Spleen (tissue), 11 donors: ENCODE measurements at regions not wholly inside any gene's neighbourhood (a gene's known extent, or its start where the extent isn't known, plus 50 kb on each side); places are given as distances from the start of the nearest gene placed in this dataset.

Experiments used
- DNase-seq: peaks from one replicate; pipeline ENCODE4 v3.0.0-alpha.2; 2020
- H3K27ac ChIP-seq, 8 donors: fragments of 200-600 bp; sonication (generic) in 7 of 8; 1 replicate in 4 of 8; 2 replicates in 4 of 8; pipeline versions ENCODE4 v1.5.0 to v1.8.0; 2016 to 2021; ENCODE audit warnings: inconsistent platforms in 4 of 8, mild to moderate bottlenecking in 4 of 8, moderate library complexity in 1 of 8
- H3K27me3 ChIP-seq, 7 donors: fragments of 200-600 bp; sonication (generic) in 6 of 7; replicated peaks in 1 of 7; 1 replicate in 4 of 7; 2 replicates in 3 of 7; pipeline versions ENCODE4 v1.5.0 to v1.8.0; 2016 to 2021; ENCODE audit warnings: inconsistent platforms in 3 of 7, mild to moderate bottlenecking in 1 of 7
- H3K36me3 ChIP-seq, 6 donors: fragments of 200-600 bp; sonication (generic) in 5 of 6; 1 replicate in 4 of 6; 2 replicates in 2 of 6; pipeline versions ENCODE4 v1.5.0 to v1.8.0; 2016 to 2021; ENCODE audit warnings: inconsistent platforms in 2 of 6
- H3K4me1 ChIP-seq, 6 donors: fragments of 200-600 bp; sonication (generic) in 5 of 6; 1 replicate in 3 of 6; 2 replicates in 3 of 6; pipeline versions ENCODE4 v1.5.0 to v1.8.0; 2016 to 2021; ENCODE audit warnings: inconsistent platforms in 3 of 6
- H3K4me3 ChIP-seq, 8 donors: fragments of 200-600 bp; sonication (generic) in 7 of 8; 1 replicate in 4 of 8; 2 replicates in 4 of 8; pipeline versions ENCODE4 v1.5.0 to v1.8.0; 2016 to 2021; ENCODE audit warnings: inconsistent platforms in 4 of 8, mild to moderate bottlenecking in 4 of 8, moderate library complexity in 2 of 8
- H3K9me3 ChIP-seq, 8 donors: fragments of 200-600 bp; sonication (generic) in 7 of 8; 1 replicate in 4 of 8; 2 replicates in 4 of 8; pipeline versions ENCODE4 v1.5.0 to v1.8.0; 2016 to 2021; ENCODE audit warnings: inconsistent platforms in 4 of 8
- CTCF ChIP-seq, 11 experiments: fragments of 200-600 bp in 7 of 11; fragments of 450-650 bp in 4 of 11; sonication (generic) in 4 of 11; IDR thresholded peaks in 8 of 11; conservative IDR thresholded peaks in 3 of 11; 1 replicate in 7 of 11; 2 replicates in 4 of 11; pipeline versions ENCODE4 v1.4.0 to v1.8.0; 2016 to 2021; ENCODE audit warnings: antibody characterized with exemption in 11 of 11, inconsistent platforms in 4 of 11, mild to moderate bottlenecking in 1 of 11
- POLR2A ChIP-seq, 3 donors: fragments of 450-650 bp; IDR thresholded peaks; one replicate each; pipeline ENCODE4 v1.5.1; 2017; ENCODE audit warnings: antibody characterized with exemption in 3 of 3, mild to moderate bottlenecking in 1 of 3
- POLR2AphosphoS5 ChIP-seq, 3 donors: sonication (generic); formaldehyde crosslinking; IDR thresholded peaks; one replicate each; pipeline ENCODE4 v1.5.1; 2017; ENCODE audit warnings: antibody characterized with exemption in 3 of 3
- WGBS, 5 donors: extraction: QIAGEN DNeasy Blood & Tissue Kit in 3 of 5; methylation state at CpG; one replicate each; pipeline versions ENCODE4 v1.1.5 to v1.1.7; 2013 to 2018; 5-methylcytosine and 5-hydroxymethylcytosine counted together
- intact Hi-C: fragments of 100-400 bp; cut with DNase I; formaldehyde crosslinking; loops from one replicate; pipeline ENCODE4 v1.15.0; 2023; ENCODE audit warnings: low total_unique reads
- donor health status: healthy with polysubstance abuse.
- donor health status: DM: no; HTN: no; CAD: no; lungs with moderate emphysema.
- donor health status: DM: no; HTN: no; CAD: no.
- donor health status: Bipolar disorder and iron deficiency.
- donor health status: healthy.
- donor health status: DM: no; HTN: no; CAD: no.
- donor health status: DM: yes; HTN: yes; CAD: no.

- no peaks in the 10 kb centered on the region for H3K36me3 ChIP-seq
- intact Hi-C loops, result no loop called here
- TF ChIP-seq POLR2AphosphoS5 (IDR thresholded peaks at IDR 0.05) (no peak), CTCF (IDR thresholded peaks at IDR 0.05 in 8 of 11, conservative IDR thresholded peaks at IDR 0.05 in 3 of 11) (no peak), POLR2A (IDR thresholded peaks at IDR 0.05) (no peak)
- peaks cover 0 to 37% (median 10%) of the 10 kb centered on the region in 7 donors for H3K27me3 ChIP-seq
- no peak for DNase-seq
- no peaks in the 10 kb centered on the region for H3K9me3 ChIP-seq
- no peak overlapping the region for H3K4me3 ChIP-seq
- H3K27ac ChIP-seq, result no peak overlapping the region
- 86 to 98% (median 88%) methylated on average over 4 of the region's 4 CpGs for WGBS, 5 donors
- H3K4me1 ChIP-seq, result peaks cover 6 to 15% (median 10%) of the 10 kb centered on the region in 6 donors
Measured at GRCh38 chr21:41067709-41068108, 100.3 kb upstream of the BACE2 start.

- TF ChIP-seq POLR2A (IDR thresholded peaks at IDR 0.05) (no peak), POLR2AphosphoS5 (IDR thresholded peaks at IDR 0.05) (no peak), CTCF (IDR thresholded peaks at IDR 0.05 in 8 of 11, conservative IDR thresholded peaks at IDR 0.05 in 3 of 11) (no peak)
- H3K27me3 ChIP-seq, result peaks cover 0 to 37% (median 10%) of the 10 kb centered on the region in 7 donors
- H3K4me1 ChIP-seq, result peaks cover 6 to 15% (median 10%) of the 10 kb centered on the region in 6 donors
- WGBS, 5 donors, result 5 to 20% (median 10%) methylated on average over 7 of the region's 7 CpGs
- no peak for DNase-seq
- peak overlapping the region in 1 of 8 donors; percentile 10 for H3K27ac ChIP-seq
- H3K4me3 ChIP-seq, result peak overlapping the region in 3 of 8 donors; percentile 9 to 56 (median 31)
- no peaks in the 10 kb centered on the region for H3K36me3 ChIP-seq
- no peaks in the 10 kb centered on the region for H3K9me3 ChIP-seq
- intact Hi-C loops, result no loop called here
Measured at GRCh38 chr21:41068496-41068895, 99.5 kb upstream of the BACE2 start.

GRCh38 chr21:41068967-41069642, 98.9 kb upstream of the BACE2 start:
- Histone ChIP-seq H3K4me1 (peaks cover 6 to 15% (median 10%) of the 10 kb centered on the region in 6 donors), H3K36me3 (no peaks in the 10 kb centered on the region), H3K27me3 (peaks cover 0 to 37% (median 10%) of the 10 kb centered on the region in 7 donors), H3K4me3 (peak overlapping the region in 3 of 8 donors; percentile 9 to 56 (median 31)), H3K27ac (peak overlapping the region in 1 of 8 donors; percentile 10), H3K9me3 (no peaks in the 10 kb centered on the region)
- intact Hi-C loops, result no loop called here
- 9 to 13% (median 11%) methylated on average over 30 of the region's 30 CpGs for WGBS, 5 donors
- DNase-seq, result peak; percentile 92
- TF ChIP-seq POLR2A (IDR thresholded peaks at IDR 0.05), result no peak
- TF ChIP-seq CTCF (IDR thresholded peaks at IDR 0.05 in 8 of 11, conservative IDR thresholded peaks at IDR 0.05 in 3 of 11), result peak in 10 of 11 experiments; percentile 37 to 78 (median 74)
- peak in 2 of 3 donors; percentile 42 to 59 for TF ChIP-seq POLR2AphosphoS5 (IDR thresholded peaks at IDR 0.05)

GRCh38 chr21:41070284-41070683, 97.7 kb upstream of the BACE2 start:
- peaks cover 0 to 37% (median 10%) of the 10 kb centered on the region in 7 donors for H3K27me3 ChIP-seq
- peaks cover 6 to 15% (median 10%) of the 10 kb centered on the region in 6 donors for H3K4me1 ChIP-seq
- no peak for TF ChIP-seq POLR2AphosphoS5 (IDR thresholded peaks at IDR 0.05)
- no peak for TF ChIP-seq POLR2A (IDR thresholded peaks at IDR 0.05)
- TF ChIP-seq CTCF (IDR thresholded peaks at IDR 0.05 in 8 of 11, conservative IDR thresholded peaks at IDR 0.05 in 3 of 11), result no peak
- H3K4me3 ChIP-seq, result no peak overlapping the region
- intact Hi-C loops, result no loop called here
- 50 to 95% (median 66%) methylated on average over 2 of the region's 2 CpGs for WGBS, 5 donors
- no peaks in the 10 kb centered on the region for H3K9me3 ChIP-seq
- H3K27ac ChIP-seq, result no peak overlapping the region
- DNase-seq, result no peak
- H3K36me3 ChIP-seq, result no peaks in the 10 kb centered on the region
